ENCODE measurements at regions not wholly inside any gene's neighbourhood (a gene's known extent, or its start where the extent isn't known, plus 50 kb on each side); places are given as distances from the start of the nearest gene placed in this dataset.

- no peaks in the 10 kb centered on the region for H3K23me2 ChIP-seq (ENCODE audit: low read depth, low read length)
- no peak overlapping the region for H4K5ac ChIP-seq (ENCODE audit: insufficient read length, low read depth, low read length)
- DNase-seq (ENCODE audit: low read depth in 1 of 2, low spot score in 2 of 2) (no peak), FAIRE-seq (no peak)
- H3K9ac ChIP-seq (replicated peaks in 1 of 4; ENCODE audit: extremely low read depth in 1 of 4, low read depth in 3 of 4, low read length in 3 of 4): no peak overlapping the region
- H3K9me3 ChIP-seq (ENCODE audit: insufficient read depth in 2 of 2, low read depth in 1 of 2, low read length in 1 of 2): peaks cover 74 to 83% of the 10 kb centered on the region in 2 experiments
- WGBS, 2 experiments (ENCODE audit: extremely low coverage in 1 of 2, insufficient coverage in 1 of 2, insufficient read length in 1 of 2, insufficient replicate concordance in 2 of 2, low coverage in 1 of 2, low lambda C conversion rate in 2 of 2, missing lambda C conversion rate in 1 of 2): 66% methylated on average over 3 of the region's 3 CpGs; no CpG with 5 or more reads in 1 of the 2 experiments
- H3K23ac ChIP-seq (ENCODE audit: insufficient read length): no peak overlapping the region
- no peak overlapping the region for H2BK15ac ChIP-seq (ENCODE audit: low read length)
- H2BK5ac ChIP-seq (ENCODE audit: low read depth, low read length): no peak overlapping the region
- H3K56ac ChIP-seq (replicated peaks; ENCODE audit: insufficient read length, low read depth, low read length): no peak overlapping the region
- POLR2A ChIA-PET (ENCODE audit: partially characterized antibody): no interaction called here
- no peaks in the 10 kb centered on the region for H3K36me3 ChIP-seq (ENCODE audit: control insufficient read depth in 2 of 4, insufficient read depth in 4 of 4, low read length in 3 of 4)
- no peak overlapping the region for H2BK120ac ChIP-seq (replicated peaks; ENCODE audit: low read depth, low read length)
- no peak overlapping the region for H3K18ac ChIP-seq (ENCODE audit: extremely low read depth, low read length)
- H2AFZ ChIP-seq (ENCODE audit: low read length): no peak overlapping the region
- H3K27me3 ChIP-seq (replicated peaks in 1 of 4; ENCODE audit: control insufficient read depth in 3 of 4, extremely low read depth in 1 of 4, insufficient read depth in 3 of 4, low read length in 3 of 4): no peaks in the 10 kb centered on the region; a peak in 1 of 7 replicates
- CTCF ChIA-PET (ENCODE audit: partially characterized antibody): no interaction called here
- H4K20me1 ChIP-seq (replicated peaks in 1 of 2; ENCODE audit: control insufficient read depth in 1 of 2, insufficient read depth in 2 of 2, low read length in 2 of 2): no peaks in the 10 kb centered on the region
- no peaks in the 10 kb centered on the region for H3K79me2 ChIP-seq (ENCODE audit: control insufficient read depth in 1 of 2, insufficient read depth in 2 of 2, low read length in 2 of 2)
- no peak overlapping the region for H3K27ac ChIP-seq (ENCODE audit: low read depth, low read length)
- H2BK20ac ChIP-seq (ENCODE audit: low read length): no peak overlapping the region
- no peak for TF ChIP-seq ATF3 (IDR thresholded peaks at IDR 0.05; ENCODE audit: insufficient read depth, low read depth, low read length)
- no peak for TF ChIP-seq JUND (IDR thresholded peaks at IDR 0.05; ENCODE audit: low read length)
- no peak for TF ChIP-seq NANOG (IDR thresholded peaks at IDR 0.05; ENCODE audit: insufficient read depth, low read depth, low read length, poor library complexity, severe bottlenecking)
- TF ChIP-seq BCL11A (IDR thresholded peaks at IDR 0.05; ENCODE audit: low read depth in 2 of 2, low read length in 2 of 2): no peak
- TF ChIP-seq EZH2 (IDR thresholded peaks at IDR 0.05; ENCODE audit: low read depth, low read length, severe bottlenecking): no peak
- TF ChIP-seq, protein P1, sequence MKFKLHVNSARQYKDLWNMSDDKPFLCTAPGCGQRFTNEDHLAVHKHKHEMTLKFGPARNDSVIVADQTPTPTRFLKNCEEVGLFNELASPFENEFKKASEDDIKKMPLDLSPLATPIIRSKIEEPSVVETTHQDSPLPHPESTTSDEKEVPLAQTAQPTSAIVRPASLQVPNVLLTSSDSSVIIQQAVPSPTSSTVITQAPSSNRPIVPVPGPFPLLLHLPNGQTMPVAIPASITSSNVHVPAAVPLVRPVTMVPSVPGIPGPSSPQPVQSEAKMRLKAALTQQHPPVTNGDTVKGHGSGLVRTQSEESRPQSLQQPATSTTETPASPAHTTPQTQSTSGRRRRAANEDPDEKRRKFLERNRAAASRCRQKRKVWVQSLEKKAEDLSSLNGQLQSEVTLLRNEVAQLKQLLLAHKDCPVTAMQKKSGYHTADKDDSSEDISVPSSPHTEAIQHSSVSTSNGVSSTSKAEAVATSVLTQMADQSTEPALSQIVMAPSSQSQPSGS (IDR thresholded peaks at IDR 0.05; ENCODE audit: low read length): no peak
- no peak for TF ChIP-seq RBBP5 (IDR thresholded peaks at IDR 0.05; ENCODE audit: borderline replicate concordance, low read depth, low read length)
- TF ChIP-seq SIRT6 (IDR thresholded peaks at IDR 0.05; ENCODE audit: low read length): no peak
- no peak for TF ChIP-seq POLR2AphosphoS5 (IDR thresholded peaks at IDR 0.05; ENCODE audit: low read depth, low read length)
- TF ChIP-seq FOSL1 (IDR thresholded peaks at IDR 0.05; ENCODE audit: insufficient read depth, low read depth, low read length): no peak
- no peak for TF ChIP-seq HDAC6 (IDR thresholded peaks at IDR 0.05; ENCODE audit: low read depth, low read length)
- H4K91ac ChIP-seq (replicated peaks; ENCODE audit: insufficient read length, low read length): no peak overlapping the region
- H3K79me1 ChIP-seq (ENCODE audit: low read depth, low read length): no peaks in the 10 kb centered on the region
- H2BK12ac ChIP-seq (ENCODE audit: low read depth, low read length): no peak overlapping the region
- H2AK5ac ChIP-seq (ENCODE audit: low read depth, low read length): no peak overlapping the region
- no peak overlapping the region for H4K8ac ChIP-seq (ENCODE audit: extremely low read depth, insufficient read depth, low read length)
- H3K14ac ChIP-seq (ENCODE audit: insufficient read length): no peak overlapping the region
- H3K4ac ChIP-seq (replicated peaks; ENCODE audit: insufficient read length, low read depth, low read length): no peak overlapping the region
- H3K4me1 ChIP-seq (replicated peaks in 1 of 4; ENCODE audit: control insufficient read depth in 3 of 4, insufficient read depth in 4 of 4, low read length in 3 of 4): no peaks in the 10 kb centered on the region
- no peak overlapping the region for H3K4me3 ChIP-seq (ENCODE audit: extremely low read depth in 1 of 4, insufficient read depth in 2 of 4, low read depth in 3 of 4, low read length in 4 of 4)
- H3K4me2 ChIP-seq (ENCODE audit: insufficient read depth in 1 of 2, low read depth in 2 of 2, low read length in 2 of 2): no peak overlapping the region
Measured at GRCh38 chr21:10464975-10465374, 56.4 kb upstream of the TPTE start.

All from H1 (cell line).